HEK293T (cell line): ENCODE measurements at regions not wholly inside any gene's neighbourhood (a gene's known extent, or its start where the extent isn't known, plus 50 kb on each side); places are given as distances from the start of the nearest gene placed in this dataset.

Experiments
- CTCF ChIA-PET: fragments of 350-600 bp; formaldehyde crosslinking; extraction: SDS; loops from one replicate; lab custom pipeline; 2021; ENCODE audit warnings: antibody characterized with exemption, inconsistent platforms; lab: Yijun Ruan, JAX
- POLR2A ChIA-PET: fragments of 350-600 bp; formaldehyde crosslinking; extraction: SDS; loops from one replicate; lab custom pipeline; 2020; ENCODE audit warnings: antibody characterized with exemption, inconsistent platforms; lab: Yijun Ruan, JAX
- DNase-seq: peaks from one replicate; pipeline ENCODE4 v3.0.0; 2012; ENCODE audit warnings: mixed read lengths; ENCODE audit errors: extremely low spot score
- ARNT ChIP-seq: fragments of 450-650 bp; IDR thresholded peaks from 2 replicates; pipeline ENCODE4 v1.6.1; 2017; ENCODE audit warnings: mild to moderate bottlenecking
- BHLHE40 ChIP-seq: fragments of 450-650 bp; IDR thresholded peaks from 2 replicates; pipeline ENCODE4 v1.6.1; 2016; ENCODE audit warnings: mild to moderate bottlenecking, moderate library complexity, borderline replicate concordance
- CTBP1 ChIP-seq: fragments of 450-650 bp; IDR thresholded peaks from 2 replicates; pipeline ENCODE4 v1.6.1; 2016; ENCODE audit warnings: borderline replicate concordance
- ELF4 ChIP-seq: fragments of 450-650 bp; IDR thresholded peaks from 2 replicates; pipeline ENCODE4 v1.6.1; 2017; ENCODE audit warnings: antibody characterized with exemption
- FOXA1 ChIP-seq: fragments of 450-650 bp; IDR thresholded peaks from 2 replicates; pipeline ENCODE4 v1.6.1; 2016; ENCODE audit warnings: mild to moderate bottlenecking
- FOXK2 ChIP-seq: fragments of 450-650 bp; IDR thresholded peaks from 2 replicates; pipeline ENCODE4 v1.6.1; 2016; ENCODE audit warnings: mild to moderate bottlenecking
- FOXM1 ChIP-seq: fragments of 450-650 bp; IDR thresholded peaks from 2 replicates; pipeline ENCODE4 v1.6.1; 2017; ENCODE audit warnings: mild to moderate bottlenecking, borderline replicate concordance
- HDGF ChIP-seq: fragments of 450-650 bp; IDR thresholded peaks from 2 replicates; pipeline ENCODE4 v1.6.1; 2017; ENCODE audit warnings: antibody characterized with exemption, borderline replicate concordance
- L3MBTL2 ChIP-seq: fragments of 450-650 bp; conservative IDR thresholded peaks from 2 replicates; pipeline ENCODE4 v1.6.1; 2016; ENCODE audit warnings: mild to moderate bottlenecking
- LEF1 ChIP-seq: fragments of 450-650 bp; IDR thresholded peaks from 2 replicates; pipeline ENCODE4 v1.6.1; 2017; ENCODE audit warnings: mild to moderate bottlenecking, borderline replicate concordance
- NFRKB ChIP-seq: fragments of 450-650 bp; IDR thresholded peaks from 2 replicates; pipeline ENCODE4 v1.6.1; 2016; ENCODE audit warnings: mild to moderate bottlenecking, moderate library complexity
- SP1 ChIP-seq: fragments of 450-650 bp; IDR thresholded peaks from 2 replicates; pipeline ENCODE4 v1.6.1; 2017
- SUZ12 ChIP-seq: fragments of 450-650 bp; IDR thresholded peaks from 2 replicates; pipeline ENCODE4 v1.6.1; 2016; ENCODE audit warnings: mild to moderate bottlenecking
- TARDBP ChIP-seq: fragments of 450-650 bp; IDR thresholded peaks from 2 replicates; pipeline ENCODE4 v1.6.1; 2016
- ZNF384 ChIP-seq: fragments of 450-650 bp; IDR thresholded peaks from 2 replicates; pipeline ENCODE4 v1.6.1; 2016
- TF ChIP-seq, protein P1 (sequence below): fragments of 450-650 bp; IDR thresholded peaks from 2 replicates; pipeline ENCODE4 v1.6.1; 2016

GRCh38 chr22:22072169-22072836 lies 89.7 kb upstream of the TOP3B start:
- DNase-seq: no peak
- CTCF ChIA-PET: no interaction called here
- POLR2A ChIA-PET: no interaction called here
- TF ChIP-seq BHLHE40 (no peak), NFRKB (no peak), SP1 (no peak), TARDBP (no peak), LEF1 (no peak), SUZ12 (no peak), FOXM1 (no peak), L3MBTL2 (no peak), ZNF384 (no peak), CTBP1 (no peak), ARNT (no peak), FOXK2 (no peak)
- TF ChIP-seq, protein P1, sequence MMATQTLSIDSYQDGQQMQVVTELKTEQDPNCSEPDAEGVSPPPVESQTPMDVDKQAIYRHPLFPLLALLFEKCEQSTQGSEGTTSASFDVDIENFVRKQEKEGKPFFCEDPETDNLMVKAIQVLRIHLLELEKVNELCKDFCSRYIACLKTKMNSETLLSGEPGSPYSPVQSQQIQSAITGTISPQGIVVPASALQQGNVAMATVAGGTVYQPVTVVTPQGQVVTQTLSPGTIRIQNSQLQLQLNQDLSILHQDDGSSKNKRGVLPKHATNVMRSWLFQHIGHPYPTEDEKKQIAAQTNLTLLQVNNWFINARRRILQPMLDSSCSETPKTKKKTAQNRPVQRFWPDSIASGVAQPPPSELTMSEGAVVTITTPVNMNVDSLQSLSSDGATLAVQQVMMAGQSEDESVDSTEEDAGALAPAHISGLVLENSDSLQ: no peak

- ChIA-PET POLR2A (no interaction called here), CTCF (interaction anchor here (0.7 kb wide), 1 partner anchor 11 kb away, joined by 3 read pairs; no protein-coding TSS in a partner anchor)
- no peak for DNase-seq
- TF ChIP-seq ELF4: no peak
Measured at GRCh38 chr22:22071455-22071854, 88.9 kb upstream of the TOP3B start.

DNA sequence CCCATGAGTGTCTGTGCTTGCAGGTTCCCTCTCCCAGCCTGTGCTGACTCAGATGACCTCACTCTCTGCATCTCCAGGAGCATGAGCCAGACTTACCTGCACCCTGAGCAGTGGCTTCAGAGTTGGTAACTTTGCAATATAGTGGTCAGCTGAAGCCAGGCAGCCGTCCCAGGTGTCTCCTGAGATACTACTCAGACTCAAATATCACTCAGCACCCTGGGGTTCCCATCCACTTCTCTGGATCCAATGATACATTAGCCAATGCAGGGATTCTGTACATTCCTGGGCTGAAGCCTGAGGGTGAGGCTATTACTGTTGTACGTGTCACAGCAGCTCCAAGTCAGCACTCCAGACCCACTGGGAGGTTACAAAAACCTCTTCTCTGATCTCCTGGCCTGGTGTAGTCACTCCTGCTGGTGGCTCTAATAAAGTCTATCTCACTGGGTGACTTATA lies 87.8 kb upstream of the TOP3B start:
- CTCF ChIA-PET: interaction anchor here (1.7 kb wide), 1 partner anchor 9 kb away, joined by 10 read pairs; no protein-coding TSS in a partner anchor
- TF ChIP-seq ZNF384 (no peak), BHLHE40 (no peak), TARDBP (no peak), L3MBTL2 (no peak), SUZ12 (no peak), FOXA1 (no peak), FOXM1 (no peak), HDGF (no peak), ARNT (no peak), LEF1 (no peak), CTBP1 (no peak), ELF4 (no peak), FOXK2 (no peak), SP1 (no peak)
- TF ChIP-seq, protein P1: no peak
- no peak for DNase-seq
- POLR2A ChIA-PET: no interaction called here

DNA sequence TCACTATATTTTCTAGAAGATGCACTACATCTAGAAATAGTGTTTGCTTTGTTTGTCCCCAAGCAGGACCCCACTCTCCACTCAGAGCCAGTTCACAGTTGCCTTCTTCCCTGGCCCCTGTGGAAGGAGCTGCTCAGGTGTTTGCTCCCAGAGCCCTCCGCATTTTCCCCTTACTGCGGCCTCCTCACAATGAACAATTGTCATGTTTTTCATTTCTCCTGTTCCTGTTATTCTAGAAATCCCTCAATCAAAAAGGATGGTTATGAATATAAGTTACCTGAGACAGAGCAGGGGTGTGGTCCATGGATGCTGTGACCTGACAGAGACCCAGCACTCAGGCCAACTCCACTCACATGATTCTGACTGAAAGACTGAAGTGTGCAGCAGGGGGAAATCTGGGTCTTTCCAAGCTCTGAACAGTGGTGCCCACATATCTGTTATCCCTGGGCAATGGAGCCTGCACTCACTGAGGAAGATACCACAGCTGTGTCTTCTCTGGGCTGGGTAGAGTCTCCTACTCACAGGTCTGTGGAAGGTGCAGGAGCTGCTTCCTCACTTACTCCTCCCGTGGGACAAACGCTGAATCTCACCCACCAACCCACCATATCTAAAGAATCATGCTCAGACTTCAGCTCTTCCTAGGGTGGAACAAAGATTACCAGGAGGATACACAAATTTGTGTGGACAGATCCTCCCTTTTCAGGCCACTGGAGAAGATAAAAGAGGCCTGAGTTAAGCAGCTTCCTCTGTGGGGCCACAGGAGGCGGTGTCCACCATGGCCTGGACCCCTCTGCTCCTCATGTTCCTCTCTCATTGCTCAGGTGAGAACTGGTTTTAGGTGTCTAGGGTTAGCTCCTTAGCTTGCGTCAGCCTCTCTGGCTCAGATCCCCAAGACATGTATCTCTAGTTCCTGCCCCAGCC lies 87.1 kb upstream of the TOP3B start:
- ChIA-PET POLR2A (no interaction called here), CTCF (interaction anchor here (0.6 to 1.7 kb wide), 2 partner anchors 9 to 27 kb away, joined by 3 to 10 read pairs; no protein-coding TSS in a partner anchor)
- no peak for DNase-seq
- TF ChIP-seq ZNF384: no peak
- no peak for TF ChIP-seq BHLHE40
- TF ChIP-seq, protein P1: no peak
- TF ChIP-seq SUZ12: no peak
- no peak for TF ChIP-seq TARDBP
- no peak for TF ChIP-seq CTBP1
- TF ChIP-seq L3MBTL2: no peak
- no peak for TF ChIP-seq FOXA1
- TF ChIP-seq FOXM1: no peak
- no peak for TF ChIP-seq ARNT
- TF ChIP-seq SP1: no peak
- TF ChIP-seq NFRKB: no peak

DNA sequence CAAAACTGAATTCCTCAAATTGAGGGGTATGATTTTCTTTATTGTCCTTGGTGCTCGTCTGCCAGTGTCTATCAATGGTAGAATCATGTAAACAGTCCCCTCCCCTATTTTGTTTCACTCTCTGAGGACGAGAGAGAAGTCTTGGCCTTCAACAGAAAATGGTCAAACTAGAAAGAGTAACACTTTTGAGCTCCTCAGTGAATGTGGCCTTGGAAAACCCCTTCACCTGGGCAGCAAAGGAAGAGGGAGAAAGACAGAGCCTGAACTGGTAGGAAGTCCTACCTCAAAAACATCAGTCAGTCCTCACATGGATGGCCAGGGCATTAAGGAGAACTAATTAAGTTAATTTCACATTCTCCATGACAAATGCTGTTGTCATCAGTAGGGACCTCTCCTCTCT lies 86.1 kb upstream of the TOP3B start:
- ChIA-PET POLR2A (no interaction called here), CTCF (no interaction called here)
- DNase-seq: no peak
- no peak for TF ChIP-seq ELF4
- TF ChIP-seq SUZ12: no peak
- no peak for TF ChIP-seq FOXM1
- TF ChIP-seq ARNT: no peak
- no peak for TF ChIP-seq FOXA1
- no peak for TF ChIP-seq TARDBP
- no peak for TF ChIP-seq SP1
- TF ChIP-seq ZNF384: no peak
- no peak for TF ChIP-seq LEF1
- no peak for TF ChIP-seq L3MBTL2
- no peak for TF ChIP-seq BHLHE40
- no peak for TF ChIP-seq HDGF
- no peak for TF ChIP-seq FOXK2
- TF ChIP-seq, protein P1: no peak
- no peak for TF ChIP-seq CTBP1
- no peak for TF ChIP-seq NFRKB
